ENCODE measurements at regions not wholly inside any gene's neighbourhood (a gene's known extent, or its start where the extent isn't known, plus 50 kb on each side); places are given as distances from the start of the nearest gene placed in this dataset.

- intact Hi-C loops (cut with micrococcal nuclease; ENCODE audit: unreplicated experiment) = no loop called here
Measured at GRCh38 chr7:34396437-34397064, 261.5 kb upstream of the NPSR1 start.

GRCh38 chr7:34401776-34402175, 256.2 kb upstream of the NPSR1 start:
- TF ChIP-seq CTCF (IDR thresholded peaks at IDR 0.05; ENCODE audit: unreplicated experiment) = no peak
- Mint-ChIP-seq H3K4me1 (ENCODE audit: low read depth, unreplicated experiment) (no peaks in the 10 kb centered on the region), H3K9me3 (ENCODE audit: low read depth, unreplicated experiment) (peaks cover 2% of the 10 kb centered on the region), H3K27me3 (ENCODE audit: unreplicated experiment) (no peaks in the 10 kb centered on the region), H3K4me3 (ENCODE audit: low read depth, unreplicated experiment) (no peak overlapping the region), H3K36me3 (ENCODE audit: insufficient read depth, unreplicated experiment) (no peaks in the 10 kb centered on the region), H3K27ac (ENCODE audit: unreplicated experiment) (no peak overlapping the region)
- intact Hi-C loops (cut with micrococcal nuclease; ENCODE audit: unreplicated experiment) = no loop called here
- CTCF ChIA-PET = no interaction called here
- DNase-seq = no peak
- no TSS peak for BruUV-seq (replicated peaks)

More at GRCh38 chr7:34396437-34397064, 261.5 kb upstream of the NPSR1 start:
- Mint-ChIP-seq H3K27ac (ENCODE audit: unreplicated experiment) (no peak overlapping the region), H3K27me3 (ENCODE audit: unreplicated experiment) (no peaks in the 10 kb centered on the region), H3K9me3 (ENCODE audit: low read depth, unreplicated experiment) (peaks cover 2% of the 10 kb centered on the region), H3K4me1 (ENCODE audit: low read depth, unreplicated experiment) (no peaks in the 10 kb centered on the region), H3K4me3 (ENCODE audit: low read depth, unreplicated experiment) (no peak overlapping the region), H3K36me3 (ENCODE audit: insufficient read depth, unreplicated experiment) (no peaks in the 10 kb centered on the region)
- CTCF ChIA-PET = no interaction called here
- TF ChIP-seq CTCF (IDR thresholded peaks at IDR 0.05; ENCODE audit: unreplicated experiment) = no peak
- DNase-seq = no peak
- no TSS peak for BruUV-seq (replicated peaks)

GRCh38 chr7:34406848-34407530, 251.0 kb upstream of the NPSR1 start:
- CTCF ChIA-PET = no interaction called here
- intact Hi-C loops (cut with micrococcal nuclease; ENCODE audit: unreplicated experiment) = no loop called here
- Mint-ChIP-seq H3K27me3 (ENCODE audit: unreplicated experiment) (no peaks in the 10 kb centered on the region), H3K36me3 (ENCODE audit: insufficient read depth, unreplicated experiment) (no peaks in the 10 kb centered on the region), H3K4me3 (ENCODE audit: low read depth, unreplicated experiment) (no peak overlapping the region), H3K4me1 (ENCODE audit: low read depth, unreplicated experiment) (no peaks in the 10 kb centered on the region), H3K9me3 (ENCODE audit: low read depth, unreplicated experiment) (no peaks in the 10 kb centered on the region), H3K27ac (ENCODE audit: unreplicated experiment) (no peak overlapping the region)
- no TSS peak for BruUV-seq (replicated peaks)
- DNase-seq = no peak
- no peak for TF ChIP-seq CTCF (IDR thresholded peaks at IDR 0.05; ENCODE audit: unreplicated experiment)

- no peaks in the 10 kb centered on the region for H3K27me3 Mint-ChIP-seq (ENCODE audit: unreplicated experiment)
- DNase-seq = no peak
- no peaks in the 10 kb centered on the region for H3K36me3 Mint-ChIP-seq (ENCODE audit: insufficient read depth, unreplicated experiment)
- H3K4me1 Mint-ChIP-seq (ENCODE audit: low read depth, unreplicated experiment) = no peaks in the 10 kb centered on the region
- no peak overlapping the region for H3K27ac Mint-ChIP-seq (ENCODE audit: unreplicated experiment)
- no TSS peak for BruUV-seq (replicated peaks)
- no peaks in the 10 kb centered on the region for H3K9me3 Mint-ChIP-seq (ENCODE audit: low read depth, unreplicated experiment)
- no peak for TF ChIP-seq CTCF (IDR thresholded peaks at IDR 0.05; ENCODE audit: unreplicated experiment)
- intact Hi-C loops (cut with micrococcal nuclease; ENCODE audit: unreplicated experiment) = no loop called here
- no peak overlapping the region for H3K4me3 Mint-ChIP-seq (ENCODE audit: low read depth, unreplicated experiment)
- CTCF ChIA-PET = no interaction called here
Measured at GRCh38 chr7:34407586-34407985, 250.4 kb upstream of the NPSR1 start.

All from Calu3 (cell line).